PC-3 (cell line): ENCODE measurements at regions not wholly inside any gene's neighbourhood (a gene's known extent, or its start where the extent isn't known, plus 50 kb on each side); places are given as distances from the start of the nearest gene placed in this dataset.

ENCODE experiments used
- EZH2 ChIP-seq: fragments of 300-600 bp; sonication (generic); IDR thresholded peaks from one replicate; pipeline ENCODE4 v1.6.1; 2017; ENCODE audit warnings: antibody characterized with exemption, mild to moderate bottlenecking, low read length; ENCODE audit not compliant: unreplicated experiment
- EZH2phosphoT487 ChIP-seq: fragments of 300-600 bp; sonication (generic); IDR thresholded peaks from 2 replicates; pipeline ENCODE4 v1.6.1; 2018; ENCODE audit warnings: mild to moderate bottlenecking, antibody characterized with exemption, low read length, borderline replicate concordance
- TF ChIP-seq, protein P1 (sequence below): fragments of 300-600 bp; sonication (generic); conservative IDR thresholded peaks from 2 replicates; pipeline ENCODE4 v1.5.1; 2017; ENCODE audit warnings: antibody characterized with exemption, low read depth, mild to moderate bottlenecking, low read length

DNA sequence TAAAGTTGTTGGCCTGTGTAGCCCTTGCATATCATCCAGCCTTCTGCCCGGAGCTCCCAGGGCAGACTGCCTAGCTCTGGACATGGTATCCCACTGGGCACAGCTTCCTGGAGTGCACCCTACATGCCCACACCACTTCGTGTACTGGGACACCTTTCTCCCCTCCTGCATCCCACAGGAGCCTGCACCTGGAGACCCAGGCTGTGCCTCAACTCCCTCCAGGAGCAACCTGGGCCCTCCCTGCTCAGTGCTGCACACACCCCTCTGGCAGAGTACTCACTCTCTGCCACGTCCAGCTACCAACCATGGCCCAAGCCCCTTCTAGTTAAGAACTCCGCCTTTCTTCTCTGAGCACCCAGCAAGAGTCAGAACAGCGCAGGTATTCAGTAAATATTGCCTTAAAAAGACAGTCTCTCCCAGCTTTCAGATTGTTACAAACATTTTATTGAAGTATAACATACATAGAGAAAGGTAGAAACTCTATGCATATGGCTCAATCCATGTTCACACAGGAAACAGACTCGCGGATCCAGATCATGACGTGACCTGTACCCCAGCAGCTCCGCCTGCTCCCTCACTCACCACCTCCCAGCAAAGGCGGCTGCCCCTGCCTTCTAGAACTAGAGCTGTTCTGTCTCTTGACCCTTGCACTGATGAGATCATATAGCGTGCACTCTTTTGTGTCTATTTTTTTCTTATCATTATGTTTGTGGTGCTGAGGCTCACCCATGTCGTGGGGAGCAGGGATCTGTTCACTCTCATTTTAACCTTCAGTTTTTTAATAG lies 98.4 kb upstream of the MYCN start:
- TF ChIP-seq EZH2 (no peak), EZH2phosphoT487 (no peak)
- TF ChIP-seq, protein P1, sequence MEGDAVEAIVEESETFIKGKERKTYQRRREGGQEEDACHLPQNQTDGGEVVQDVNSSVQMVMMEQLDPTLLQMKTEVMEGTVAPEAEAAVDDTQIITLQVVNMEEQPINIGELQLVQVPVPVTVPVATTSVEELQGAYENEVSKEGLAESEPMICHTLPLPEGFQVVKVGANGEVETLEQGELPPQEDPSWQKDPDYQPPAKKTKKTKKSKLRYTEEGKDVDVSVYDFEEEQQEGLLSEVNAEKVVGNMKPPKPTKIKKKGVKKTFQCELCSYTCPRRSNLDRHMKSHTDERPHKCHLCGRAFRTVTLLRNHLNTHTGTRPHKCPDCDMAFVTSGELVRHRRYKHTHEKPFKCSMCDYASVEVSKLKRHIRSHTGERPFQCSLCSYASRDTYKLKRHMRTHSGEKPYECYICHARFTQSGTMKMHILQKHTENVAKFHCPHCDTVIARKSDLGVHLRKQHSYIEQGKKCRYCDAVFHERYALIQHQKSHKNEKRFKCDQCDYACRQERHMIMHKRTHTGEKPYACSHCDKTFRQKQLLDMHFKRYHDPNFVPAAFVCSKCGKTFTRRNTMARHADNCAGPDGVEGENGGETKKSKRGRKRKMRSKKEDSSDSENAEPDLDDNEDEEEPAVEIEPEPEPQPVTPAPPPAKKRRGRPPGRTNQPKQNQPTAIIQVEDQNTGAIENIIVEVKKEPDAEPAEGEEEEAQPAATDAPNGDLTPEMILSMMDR = no peak
